ENCODE measurements at regions not wholly inside any gene's neighbourhood (a gene's known extent, or its start where the extent isn't known, plus 50 kb on each side); places are given as distances from the start of the nearest gene placed in this dataset.

DNA sequence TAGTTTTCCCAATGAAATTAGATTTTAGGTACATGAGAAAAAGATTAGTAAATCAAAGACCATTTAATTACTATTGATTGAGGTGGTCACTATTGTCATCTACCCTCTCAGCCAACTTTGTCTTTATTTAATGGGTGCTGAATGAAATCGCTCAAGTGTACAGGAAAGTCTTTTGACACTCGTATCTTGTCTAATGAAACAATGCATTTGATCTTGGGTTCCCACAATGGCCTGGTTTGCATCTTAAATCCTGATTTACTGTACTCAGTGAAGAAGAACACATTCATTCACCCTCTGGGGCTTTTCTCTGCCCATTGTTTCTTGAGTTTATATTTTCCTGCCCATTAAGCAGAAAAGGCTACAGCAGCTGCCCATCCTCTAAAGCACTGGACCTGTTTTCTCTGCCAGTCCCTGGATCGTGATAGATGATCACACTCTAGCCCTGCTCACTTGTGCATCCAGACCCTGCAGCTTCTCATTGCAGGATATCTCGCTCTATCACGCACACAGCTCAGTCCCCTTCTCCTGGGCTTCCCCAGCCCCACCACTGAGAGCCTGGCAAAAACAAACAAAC lies 1369.3 kb downstream of the AACS start:
- TF ChIP-seq CEBPB (IDR thresholded peaks at IDR 0.05; ENCODE audit: borderline replicate concordance in 1 of 2, low read depth in 2 of 2, low read length in 2 of 2) (no peak), SIN3A (IDR thresholded peaks at IDR 0.05; ENCODE audit: low read depth, low read length) (no peak), CHD2 (IDR thresholded peaks at IDR 0.05; ENCODE audit: borderline replicate concordance, low read depth, low read length) (no peak), SP1 (IDR thresholded peaks at IDR 0.05; ENCODE audit: low read depth, low read length) (no peak)
- TF ChIP-seq, protein P1, sequence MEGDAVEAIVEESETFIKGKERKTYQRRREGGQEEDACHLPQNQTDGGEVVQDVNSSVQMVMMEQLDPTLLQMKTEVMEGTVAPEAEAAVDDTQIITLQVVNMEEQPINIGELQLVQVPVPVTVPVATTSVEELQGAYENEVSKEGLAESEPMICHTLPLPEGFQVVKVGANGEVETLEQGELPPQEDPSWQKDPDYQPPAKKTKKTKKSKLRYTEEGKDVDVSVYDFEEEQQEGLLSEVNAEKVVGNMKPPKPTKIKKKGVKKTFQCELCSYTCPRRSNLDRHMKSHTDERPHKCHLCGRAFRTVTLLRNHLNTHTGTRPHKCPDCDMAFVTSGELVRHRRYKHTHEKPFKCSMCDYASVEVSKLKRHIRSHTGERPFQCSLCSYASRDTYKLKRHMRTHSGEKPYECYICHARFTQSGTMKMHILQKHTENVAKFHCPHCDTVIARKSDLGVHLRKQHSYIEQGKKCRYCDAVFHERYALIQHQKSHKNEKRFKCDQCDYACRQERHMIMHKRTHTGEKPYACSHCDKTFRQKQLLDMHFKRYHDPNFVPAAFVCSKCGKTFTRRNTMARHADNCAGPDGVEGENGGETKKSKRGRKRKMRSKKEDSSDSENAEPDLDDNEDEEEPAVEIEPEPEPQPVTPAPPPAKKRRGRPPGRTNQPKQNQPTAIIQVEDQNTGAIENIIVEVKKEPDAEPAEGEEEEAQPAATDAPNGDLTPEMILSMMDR (IDR thresholded peaks at IDR 0.05 in 2 of 3, conservative IDR thresholded peaks at IDR 0.05 in 1 of 3; ENCODE audit: control insufficient read depth in 2 of 3, extremely low read depth in 1 of 3, insufficient read depth in 1 of 3, low read depth in 3 of 3, low read length in 3 of 3), result no peak
- TF ChIP-seq, protein P2, sequence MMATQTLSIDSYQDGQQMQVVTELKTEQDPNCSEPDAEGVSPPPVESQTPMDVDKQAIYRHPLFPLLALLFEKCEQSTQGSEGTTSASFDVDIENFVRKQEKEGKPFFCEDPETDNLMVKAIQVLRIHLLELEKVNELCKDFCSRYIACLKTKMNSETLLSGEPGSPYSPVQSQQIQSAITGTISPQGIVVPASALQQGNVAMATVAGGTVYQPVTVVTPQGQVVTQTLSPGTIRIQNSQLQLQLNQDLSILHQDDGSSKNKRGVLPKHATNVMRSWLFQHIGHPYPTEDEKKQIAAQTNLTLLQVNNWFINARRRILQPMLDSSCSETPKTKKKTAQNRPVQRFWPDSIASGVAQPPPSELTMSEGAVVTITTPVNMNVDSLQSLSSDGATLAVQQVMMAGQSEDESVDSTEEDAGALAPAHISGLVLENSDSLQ (IDR thresholded peaks at IDR 0.05), result no peak
